ENCODE measurements at regions not wholly inside any gene's neighbourhood (a gene's known extent, or its start where the extent isn't known, plus 50 kb on each side); places are given as distances from the start of the nearest gene placed in this dataset.
"Not testable (repeated sequence)": the region's sequence is repeated elsewhere in the genome, so short reads cannot be mapped to it uniquely, and the experiment has no call there.

GRCh38 chr7:66466081-66466600 is 162.5 kb upstream of the KCTD7 start:
- no peak overlapping the region for H2AFZ ChIP-seq (ENCODE audit: low read length)
- H3K79me2 ChIP-seq (ENCODE audit: insufficient read depth, low read length): no peaks in the 10 kb centered on the region
- no peak overlapping the region for H3K9ac ChIP-seq (ENCODE audit: low read depth, low read length, poor library complexity, severe bottlenecking)
- H4K20me1 ChIP-seq (ENCODE audit: insufficient read depth, low read length, poor library complexity, severe bottlenecking): no peaks in the 10 kb centered on the region
- H3K4me1 ChIP-seq (ENCODE audit: insufficient read depth, low read length, poor library complexity, severe bottlenecking): no peaks in the 10 kb centered on the region
- no peak overlapping the region for H3K4me3 ChIP-seq (ENCODE audit: low read length, poor library complexity, severe bottlenecking)
- H3K27me3 ChIP-seq (ENCODE audit: insufficient read depth, low read length, poor library complexity, severe bottlenecking): no peaks in the 10 kb centered on the region
- no peak overlapping the region for H3K4me2 ChIP-seq (ENCODE audit: low read depth, low read length, poor library complexity, severe bottlenecking)
- no peaks in the 10 kb centered on the region for H3F3A ChIP-seq (ENCODE audit: low read depth)
- TF ChIP-seq EZH2phosphoT487 (IDR thresholded peaks at IDR 0.05; ENCODE audit: borderline replicate concordance): no peak
- no peak for TF ChIP-seq CTCF (conservative IDR thresholded peaks at IDR 0.05; ENCODE audit: low read length)
- no peaks in the 10 kb centered on the region for H3K36me3 ChIP-seq (ENCODE audit: insufficient read depth, low read length)
- no peaks in the 10 kb centered on the region for H3K9me3 ChIP-seq (ENCODE audit: insufficient read depth, low read depth, low read length)
- H3K9me2 ChIP-seq (replicated peaks; ENCODE audit: low read depth, low read length): no peaks in the 10 kb centered on the region

GRCh38 chr7:66467887-66468286 is 160.8 kb upstream of the KCTD7 start:
- H3K4me2 ChIP-seq (ENCODE audit: low read depth, low read length, poor library complexity, severe bottlenecking): no peak overlapping the region
- H3K9ac ChIP-seq (ENCODE audit: low read depth, low read length, poor library complexity, severe bottlenecking): no peak overlapping the region
- H3K9me2 ChIP-seq (replicated peaks; ENCODE audit: low read depth, low read length): no peaks in the 10 kb centered on the region
- TF ChIP-seq CTCF (conservative IDR thresholded peaks at IDR 0.05; ENCODE audit: low read length) (no peak), EZH2phosphoT487 (IDR thresholded peaks at IDR 0.05; ENCODE audit: borderline replicate concordance) (no peak)
- H3K36me3 ChIP-seq (ENCODE audit: insufficient read depth, low read length): no peaks in the 10 kb centered on the region
- no peaks in the 10 kb centered on the region for H3K9me3 ChIP-seq (ENCODE audit: insufficient read depth, low read depth, low read length)
- no peaks in the 10 kb centered on the region for H3K4me1 ChIP-seq (ENCODE audit: insufficient read depth, low read length, poor library complexity, severe bottlenecking)
- no peaks in the 10 kb centered on the region for H3F3A ChIP-seq (ENCODE audit: low read depth)
- H4K20me1 ChIP-seq (ENCODE audit: insufficient read depth, low read length, poor library complexity, severe bottlenecking): no peaks in the 10 kb centered on the region
- H3K79me2 ChIP-seq (ENCODE audit: insufficient read depth, low read length): no peaks in the 10 kb centered on the region
- H2AFZ ChIP-seq (ENCODE audit: low read length): no peak overlapping the region
- H3K4me3 ChIP-seq (ENCODE audit: low read length, poor library complexity, severe bottlenecking): no peak overlapping the region
- H3K27me3 ChIP-seq (ENCODE audit: insufficient read depth, low read length, poor library complexity, severe bottlenecking): no peaks in the 10 kb centered on the region

GRCh38 chr7:66473064-66473463 is 155.6 kb upstream of the KCTD7 start:
- H3K9ac ChIP-seq (ENCODE audit: low read depth, low read length, poor library complexity, severe bottlenecking); H3K4me3 ChIP-seq (ENCODE audit: low read length, poor library complexity, severe bottlenecking); H3K9me2 ChIP-seq (replicated peaks; ENCODE audit: low read depth, low read length); H3K36me3 ChIP-seq (ENCODE audit: insufficient read depth, low read length); H4K20me1 ChIP-seq (ENCODE audit: insufficient read depth, low read length, poor library complexity, severe bottlenecking); H2AFZ ChIP-seq (ENCODE audit: low read length); H3K27me3 ChIP-seq (ENCODE audit: insufficient read depth, low read length, poor library complexity, severe bottlenecking); H3K4me1 ChIP-seq (ENCODE audit: insufficient read depth, low read length, poor library complexity, severe bottlenecking); H3K4me2 ChIP-seq (ENCODE audit: low read depth, low read length, poor library complexity, severe bottlenecking); H3K9me3 ChIP-seq (ENCODE audit: insufficient read depth, low read depth, low read length); H3K79me2 ChIP-seq (ENCODE audit: insufficient read depth, low read length); H3F3A ChIP-seq (ENCODE audit: low read depth): not testable (repeated sequence)

GRCh38 chr7:66474441-66474840 is 154.2 kb upstream of the KCTD7 start:
- no peaks in the 10 kb centered on the region for H3K27me3 ChIP-seq (ENCODE audit: insufficient read depth, low read length, poor library complexity, severe bottlenecking)
- no peaks in the 10 kb centered on the region for H3K4me1 ChIP-seq (ENCODE audit: insufficient read depth, low read length, poor library complexity, severe bottlenecking)
- no peak overlapping the region for H3K9ac ChIP-seq (ENCODE audit: low read depth, low read length, poor library complexity, severe bottlenecking)
- H3K4me2 ChIP-seq (ENCODE audit: low read depth, low read length, poor library complexity, severe bottlenecking): no peak overlapping the region
- no peak overlapping the region for H2AFZ ChIP-seq (ENCODE audit: low read length)
- no peaks in the 10 kb centered on the region for H3K36me3 ChIP-seq (ENCODE audit: insufficient read depth, low read length)
- no peaks in the 10 kb centered on the region for H3K9me3 ChIP-seq (ENCODE audit: insufficient read depth, low read depth, low read length)
- H3F3A ChIP-seq (ENCODE audit: low read depth): no peaks in the 10 kb centered on the region
- no peaks in the 10 kb centered on the region for H3K9me2 ChIP-seq (replicated peaks; ENCODE audit: low read depth, low read length)
- no peaks in the 10 kb centered on the region for H4K20me1 ChIP-seq (ENCODE audit: insufficient read depth, low read length, poor library complexity, severe bottlenecking)
- no peak overlapping the region for H3K4me3 ChIP-seq (ENCODE audit: low read length, poor library complexity, severe bottlenecking)
- TF ChIP-seq CTCF (conservative IDR thresholded peaks at IDR 0.05; ENCODE audit: low read length) (no peak), EZH2phosphoT487 (IDR thresholded peaks at IDR 0.05; ENCODE audit: borderline replicate concordance) (no peak)
- no peaks in the 10 kb centered on the region for H3K79me2 ChIP-seq (ENCODE audit: insufficient read depth, low read length)

GRCh38 chr7:66476056-66476455 is 152.6 kb upstream of the KCTD7 start:
- H4K20me1 ChIP-seq (ENCODE audit: insufficient read depth, low read length, poor library complexity, severe bottlenecking); H3K36me3 ChIP-seq (ENCODE audit: insufficient read depth, low read length); H2AFZ ChIP-seq (ENCODE audit: low read length); H3K9me2 ChIP-seq (replicated peaks; ENCODE audit: low read depth, low read length); H3K79me2 ChIP-seq (ENCODE audit: insufficient read depth, low read length); H3K9ac ChIP-seq (ENCODE audit: low read depth, low read length, poor library complexity, severe bottlenecking); H3K9me3 ChIP-seq (ENCODE audit: insufficient read depth, low read depth, low read length); H3K27me3 ChIP-seq (ENCODE audit: insufficient read depth, low read length, poor library complexity, severe bottlenecking); H3K4me2 ChIP-seq (ENCODE audit: low read depth, low read length, poor library complexity, severe bottlenecking); H3K4me3 ChIP-seq (ENCODE audit: low read length, poor library complexity, severe bottlenecking); H3K4me1 ChIP-seq (ENCODE audit: insufficient read depth, low read length, poor library complexity, severe bottlenecking); H3F3A ChIP-seq (ENCODE audit: low read depth): not testable (repeated sequence)

All from Loucy (cell line).